ENCODE measurements at regions not wholly inside any gene's neighbourhood (a gene's known extent, or its start where the extent isn't known, plus 50 kb on each side); places are given as distances from the start of the nearest gene placed in this dataset.

- TF ChIP-seq CTCF (IDR thresholded peaks at IDR 0.05): no peak
- TF ChIP-seq POLR2AphosphoS5 (IDR thresholded peaks at IDR 0.05): no peak
- no peak for TF ChIP-seq EP300 (IDR thresholded peaks at IDR 0.05)
- no peak for TF ChIP-seq POLR2A (IDR thresholded peaks at IDR 0.05)
Observed at GRCh38 chr14:71675900-71676287, 256.3 kb upstream of the RGS6 start.
